DMS53 (cell line): ENCODE measurements at regions not wholly inside any gene's neighbourhood (a gene's known extent, or its start where the extent isn't known, plus 50 kb on each side); places are given as distances from the start of the nearest gene placed in this dataset.
"Not testable (repeated sequence)": the region's sequence is repeated elsewhere in the genome, so short reads cannot be mapped to it uniquely, and the experiment has no call there.

ENCODE experiments used
- DNase-seq: peaks from one replicate; lab custom pipeline; 2025; lab: John Stamatoyannopoulos, UW

GRCh38 chr1:5686195-5686594 lies 306.0 kb downstream of the NPHP4 start:
- no peak for DNase-seq

- DNase-seq: no peak
These were observed 306.7 kb downstream of the NPHP4 start for GRCh38 chr1:5685446-5686040.

GRCh38 chr1:5684791-5685190 lies 307.4 kb downstream of the NPHP4 start:
- no peak for DNase-seq

GRCh38 chr1:5683446-5683845 lies 308.8 kb downstream of the NPHP4 start:
- DNase-seq: no peak

- DNase-seq: no peak
These were observed 309.5 kb downstream of the NPHP4 start for GRCh38 chr1:5682626-5683225.

GRCh38 chr1:5681654-5682053 lies 310.6 kb downstream of the NPHP4 start:
- no peak for DNase-seq

GRCh38 chr1:5680600-5680999 lies 311.6 kb downstream of the NPHP4 start:
- no peak for DNase-seq

- DNase-seq: no peak
These were observed 313.5 kb downstream of the NPHP4 start for GRCh38 chr1:5678759-5679158.

GRCh38 chr1:5672355-5672754 lies 319.9 kb downstream of the NPHP4 start:
- DNase-seq: not testable (repeated sequence)

GRCh38 chr1:5670590-5671350 lies 321.5 kb downstream of the NPHP4 start:
- DNase-seq: no peak

- no peak for DNase-seq
These were observed 324.5 kb downstream of the NPHP4 start for GRCh38 chr1:5667513-5668325.

- no peak for DNase-seq
These were observed 327.0 kb downstream of the NPHP4 start for GRCh38 chr1:5664906-5665875.

- no peak for DNase-seq
These were observed 328.0 kb downstream of the NPHP4 start for GRCh38 chr1:5664081-5664768.

- no peak for DNase-seq
These were observed 329.5 kb downstream of the NPHP4 start for GRCh38 chr1:5662744-5663126.

GRCh38 chr1:5662086-5662743 lies 330.0 kb downstream of the NPHP4 start:
- no peak for DNase-seq

- no peak for DNase-seq
These were observed 330.8 kb downstream of the NPHP4 start for GRCh38 chr1:5661196-5662085.

GRCh38 chr1:5660141-5660935 lies 331.9 kb downstream of the NPHP4 start:
- DNase-seq: no peak

- DNase-seq: no peak
These were observed 332.6 kb downstream of the NPHP4 start for GRCh38 chr1:5659606-5660005.
